ENCODE measurements at regions not wholly inside any gene's neighbourhood (a gene's known extent, or its start where the extent isn't known, plus 50 kb on each side); places are given as distances from the start of the nearest gene placed in this dataset.

DNA sequence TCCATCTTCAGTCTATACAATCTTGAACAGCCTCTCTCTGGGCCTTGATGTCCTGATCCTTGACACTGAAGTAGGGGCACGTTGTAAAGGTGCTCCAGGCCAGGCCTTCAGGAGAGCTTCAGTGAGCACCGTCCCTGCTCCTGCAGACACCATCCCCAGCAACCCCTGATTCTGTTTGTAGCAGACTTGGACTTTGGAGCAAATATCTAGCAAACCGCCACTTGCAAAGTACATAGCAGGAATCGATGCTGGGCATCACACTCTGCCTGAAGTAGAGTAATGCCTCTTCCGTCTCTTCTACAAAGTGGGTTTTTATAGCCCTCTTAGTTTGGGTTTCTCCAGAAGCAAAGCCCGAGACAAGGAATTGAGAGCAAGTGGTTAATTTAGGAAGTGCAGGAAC is 169.1 kb downstream of the SALL1 start:
- TF ChIP-seq, protein P1, sequence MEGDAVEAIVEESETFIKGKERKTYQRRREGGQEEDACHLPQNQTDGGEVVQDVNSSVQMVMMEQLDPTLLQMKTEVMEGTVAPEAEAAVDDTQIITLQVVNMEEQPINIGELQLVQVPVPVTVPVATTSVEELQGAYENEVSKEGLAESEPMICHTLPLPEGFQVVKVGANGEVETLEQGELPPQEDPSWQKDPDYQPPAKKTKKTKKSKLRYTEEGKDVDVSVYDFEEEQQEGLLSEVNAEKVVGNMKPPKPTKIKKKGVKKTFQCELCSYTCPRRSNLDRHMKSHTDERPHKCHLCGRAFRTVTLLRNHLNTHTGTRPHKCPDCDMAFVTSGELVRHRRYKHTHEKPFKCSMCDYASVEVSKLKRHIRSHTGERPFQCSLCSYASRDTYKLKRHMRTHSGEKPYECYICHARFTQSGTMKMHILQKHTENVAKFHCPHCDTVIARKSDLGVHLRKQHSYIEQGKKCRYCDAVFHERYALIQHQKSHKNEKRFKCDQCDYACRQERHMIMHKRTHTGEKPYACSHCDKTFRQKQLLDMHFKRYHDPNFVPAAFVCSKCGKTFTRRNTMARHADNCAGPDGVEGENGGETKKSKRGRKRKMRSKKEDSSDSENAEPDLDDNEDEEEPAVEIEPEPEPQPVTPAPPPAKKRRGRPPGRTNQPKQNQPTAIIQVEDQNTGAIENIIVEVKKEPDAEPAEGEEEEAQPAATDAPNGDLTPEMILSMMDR (IDR thresholded peaks at IDR 0.05; ENCODE audit: borderline replicate concordance, insufficient read depth, low read depth, low read length): no peak
- H3K4me3 ChIP-seq (ENCODE audit: low read depth, low read length): no peak overlapping the region

- H3K4me3 ChIP-seq (ENCODE audit: low read depth, low read length): no peak overlapping the region
- TF ChIP-seq, protein P1 (IDR thresholded peaks at IDR 0.05; ENCODE audit: borderline replicate concordance, insufficient read depth, low read depth, low read length): no peak
Observed at GRCh38 chr16:50980666-50981065, 170.4 kb downstream of the SALL1 start.

DNA sequence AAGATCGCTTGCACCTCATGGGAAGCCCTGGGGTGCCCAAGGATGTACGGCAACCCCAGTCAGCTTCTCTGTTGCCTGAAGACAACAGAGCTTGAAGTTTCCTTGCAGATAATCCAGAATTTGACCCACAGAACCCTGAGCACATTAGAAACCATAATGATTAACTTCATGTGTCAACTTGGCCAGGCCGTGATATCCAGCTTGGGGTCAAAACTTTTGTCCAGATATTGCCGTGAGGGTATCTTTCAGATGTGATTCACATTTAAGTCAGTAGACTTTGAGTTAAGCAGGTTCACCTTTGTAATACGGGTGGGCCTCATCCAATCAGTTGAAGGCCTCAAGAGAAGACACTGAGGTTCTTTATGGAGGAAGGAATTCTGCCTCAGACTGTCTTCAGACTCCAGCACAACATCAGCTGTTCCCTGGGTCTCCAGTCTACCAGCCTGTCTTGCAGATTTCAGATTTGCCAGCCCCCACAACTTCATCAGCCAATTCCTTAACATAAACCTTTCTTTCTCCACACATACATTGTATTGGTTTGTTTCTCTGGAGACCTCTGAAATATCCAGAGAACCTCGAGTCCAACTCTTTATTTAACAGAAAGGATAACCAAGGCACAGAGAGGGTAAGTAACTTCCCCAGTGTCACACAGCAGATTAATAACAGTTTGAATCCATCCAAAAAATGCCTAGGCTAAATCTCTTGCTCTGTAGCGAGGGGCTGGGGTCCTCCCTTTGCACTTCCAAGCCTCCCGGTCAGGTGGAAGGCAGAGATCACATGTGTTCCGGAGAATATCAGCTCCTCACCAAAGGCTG is 171.1 kb downstream of the SALL1 start:
- no peak overlapping the region for H3K4me3 ChIP-seq (ENCODE audit: low read depth, low read length)

DNA sequence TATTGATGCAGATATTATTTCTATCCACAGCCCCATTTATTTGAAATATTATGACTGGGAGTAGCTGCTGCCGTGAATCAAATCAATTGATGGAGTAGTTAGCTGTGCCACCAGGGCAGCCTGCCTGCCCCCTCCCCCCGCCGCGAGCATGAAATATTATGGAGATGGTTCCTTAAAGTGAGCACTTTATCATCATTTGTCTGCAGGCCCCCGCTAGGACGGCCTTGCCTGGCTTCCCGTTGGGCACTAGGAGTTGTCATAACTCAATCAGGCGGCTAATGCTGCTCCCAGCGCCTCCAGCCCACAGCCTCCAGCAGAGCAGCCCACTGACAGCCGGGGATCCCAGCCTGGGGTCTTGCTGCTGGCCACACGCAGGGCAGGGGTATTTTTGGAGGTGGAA is 173.9 kb downstream of the SALL1 start:
- H3K4me3 ChIP-seq (ENCODE audit: low read depth, low read length): no peak overlapping the region
- TF ChIP-seq, protein P1 (IDR thresholded peaks at IDR 0.05; ENCODE audit: borderline replicate concordance, insufficient read depth, low read depth, low read length): no peak

More for the DNA sequence above, 171.1 kb downstream of the SALL1 start:
- TF ChIP-seq, protein P1 (IDR thresholded peaks at IDR 0.05; ENCODE audit: borderline replicate concordance, insufficient read depth, low read depth, low read length): no peak

GRCh38 chr16:50974438-50975036 is 176.5 kb downstream of the SALL1 start:
- TF ChIP-seq, protein P1 (IDR thresholded peaks at IDR 0.05; ENCODE audit: borderline replicate concordance, insufficient read depth, low read depth, low read length): no peak
- no peak overlapping the region for H3K4me3 ChIP-seq (ENCODE audit: low read depth, low read length)

- H3K4me3 ChIP-seq (ENCODE audit: low read depth, low read length): no peak overlapping the region
- TF ChIP-seq, protein P1 (IDR thresholded peaks at IDR 0.05; ENCODE audit: borderline replicate concordance, insufficient read depth, low read depth, low read length): no peak
Observed at GRCh38 chr16:50972876-50973275, 178.2 kb downstream of the SALL1 start.

DNA sequence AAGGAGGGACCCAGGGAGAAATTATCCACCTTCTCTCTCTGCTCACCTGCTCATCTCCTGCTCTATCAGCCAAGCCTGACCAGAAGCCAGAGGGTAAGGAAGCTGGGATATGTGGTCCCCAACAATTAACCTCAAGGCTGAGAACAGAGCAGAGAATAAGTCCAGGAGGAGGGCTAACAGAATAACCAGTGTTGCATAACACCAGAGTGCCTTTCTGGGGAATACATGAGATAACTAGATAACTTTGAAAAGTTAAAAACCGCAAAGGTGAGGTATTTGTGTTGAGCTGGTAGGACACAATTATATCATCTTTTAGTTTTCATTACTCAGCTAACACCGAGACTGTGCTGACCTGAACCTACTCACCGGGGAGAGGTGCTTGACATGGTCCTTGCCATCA is 180.8 kb downstream of the SALL1 start:
- H3K4me3 ChIP-seq (ENCODE audit: low read depth, low read length): no peak overlapping the region
- TF ChIP-seq, protein P1 (IDR thresholded peaks at IDR 0.05; ENCODE audit: borderline replicate concordance, insufficient read depth, low read depth, low read length): no peak
